Stomach (tissue), 8 donors: ENCODE measurements at regions not wholly inside any gene's neighbourhood (a gene's known extent, or its start where the extent isn't known, plus 50 kb on each side); places are given as distances from the start of the nearest gene placed in this dataset.

Experiments
- DNase-seq, 2 donors: peaks; one replicate each; pipeline versions ENCODE4 v3.0.0 to v3.0.0-alpha.2; 2013 to 2019
- H3K27ac ChIP-seq, 5 donors: fragments of 200-600 bp in 4 of 5; sonication (generic) in 4 of 5; one replicate each; pipeline ENCODE4 v1.5.1; 2013 to 2019; ENCODE audit warnings: mild to moderate bottlenecking in 1 of 5, moderate library complexity in 1 of 5
- H3K27me3 ChIP-seq, 3 donors: fragments of 200-600 bp; sonication (generic); one replicate each; pipeline ENCODE4 v1.5.1; 2017 to 2019; ENCODE audit warnings: mixed run types in 1 of 3
- H3K36me3 ChIP-seq, 4 donors: fragments of 200-600 bp; sonication (generic); 1 replicate in 3 of 4; 2 replicates in 1 of 4; pipeline ENCODE4 v1.5.1; 2016 to 2019
- H3K4me1 ChIP-seq, 4 donors: fragments of 200-600 bp; sonication (generic); one replicate each; pipeline ENCODE4 v1.5.1; 2016 to 2019
- H3K4me3 ChIP-seq, 4 donors: fragments of 200-600 bp; sonication (generic) in 3 of 4; one replicate each; pipeline ENCODE4 v1.5.1; 2016 to 2019; ENCODE audit warnings: mild to moderate bottlenecking in 1 of 4
- H3K9me3 ChIP-seq, 4 donors: fragments of 200-600 bp; sonication (generic); one replicate each; pipeline ENCODE4 v1.5.1; 2016 to 2019
- EP300 ChIP-seq: sonication (generic); formaldehyde crosslinking; IDR thresholded peaks from one replicate; pipeline ENCODE4 v1.6.1; 2017; ENCODE audit warnings: antibody characterized with exemption
- POLR2A ChIP-seq, 4 donors: fragments of 450-650 bp; IDR thresholded peaks; one replicate each; pipeline ENCODE4 v1.6.1; 2016; ENCODE audit warnings: antibody characterized with exemption in 4 of 4, control low read depth in 2 of 4, mild to moderate bottlenecking in 1 of 4, moderate library complexity in 1 of 4
- POLR2AphosphoS5 ChIP-seq, 3 donors: sonication (generic); formaldehyde crosslinking; IDR thresholded peaks; one replicate each; pipeline ENCODE4 v1.6.1; 2016; ENCODE audit warnings: antibody characterized with exemption in 3 of 3
- WGBS, 5 donors: extraction: QIAGEN DNeasy Blood & Tissue Kit in 3 of 5; methylation state at CpG; one replicate each; pipeline versions ENCODE4 v1.1.5 to v1.1.7; 2013 to 2018; 5-methylcytosine and 5-hydroxymethylcytosine counted together
- intact Hi-C: fragments of 100-400 bp; cut with DNase I; formaldehyde crosslinking; loops from one replicate; pipeline ENCODE4 v1.15.1; 2023; ENCODE audit warnings: low total_unique reads
- TF ChIP-seq, protein P1 (sequence below), 7 experiments: fragments of 450-650 bp in 4 of 7; fragments of 200-600 bp in 3 of 7; sonication (generic) in 3 of 7; IDR thresholded peaks; one replicate each; pipeline ENCODE4 v1.5.1; 2016 to 2019; ENCODE audit warnings: antibody characterized with exemption in 7 of 7, control low read depth in 2 of 7, mild to moderate bottlenecking in 1 of 7
- donor health status: healthy with polysubstance abuse.
- donor health status: Bipolar disorder and iron deficiency.
- donor health status: healthy.

GRCh38 chr9:19516348-19516747, 107.5 kb downstream of the ACER2 start:
- intact Hi-C loops = no loop called here
- Histone ChIP-seq H3K4me3 (no peak overlapping the region), H3K27ac (no peak overlapping the region), H3K4me1 (no peaks in the 10 kb centered on the region), H3K36me3 (no peaks in the 10 kb centered on the region), H3K27me3 (peaks cover 0 to 5% (median 0%) of the 10 kb centered on the region in 3 donors), H3K9me3 (no peaks in the 10 kb centered on the region)
- TF ChIP-seq POLR2AphosphoS5 (IDR thresholded peaks at IDR 0.05) = no peak
- no peak for TF ChIP-seq POLR2A (IDR thresholded peaks at IDR 0.05)
- TF ChIP-seq, protein P1, sequence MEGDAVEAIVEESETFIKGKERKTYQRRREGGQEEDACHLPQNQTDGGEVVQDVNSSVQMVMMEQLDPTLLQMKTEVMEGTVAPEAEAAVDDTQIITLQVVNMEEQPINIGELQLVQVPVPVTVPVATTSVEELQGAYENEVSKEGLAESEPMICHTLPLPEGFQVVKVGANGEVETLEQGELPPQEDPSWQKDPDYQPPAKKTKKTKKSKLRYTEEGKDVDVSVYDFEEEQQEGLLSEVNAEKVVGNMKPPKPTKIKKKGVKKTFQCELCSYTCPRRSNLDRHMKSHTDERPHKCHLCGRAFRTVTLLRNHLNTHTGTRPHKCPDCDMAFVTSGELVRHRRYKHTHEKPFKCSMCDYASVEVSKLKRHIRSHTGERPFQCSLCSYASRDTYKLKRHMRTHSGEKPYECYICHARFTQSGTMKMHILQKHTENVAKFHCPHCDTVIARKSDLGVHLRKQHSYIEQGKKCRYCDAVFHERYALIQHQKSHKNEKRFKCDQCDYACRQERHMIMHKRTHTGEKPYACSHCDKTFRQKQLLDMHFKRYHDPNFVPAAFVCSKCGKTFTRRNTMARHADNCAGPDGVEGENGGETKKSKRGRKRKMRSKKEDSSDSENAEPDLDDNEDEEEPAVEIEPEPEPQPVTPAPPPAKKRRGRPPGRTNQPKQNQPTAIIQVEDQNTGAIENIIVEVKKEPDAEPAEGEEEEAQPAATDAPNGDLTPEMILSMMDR (IDR thresholded peaks at IDR 0.05) = no peak
- TF ChIP-seq EP300 = no peak
- 62 to 69% (median 67%) methylated on average over 4 of the region's 4 CpGs for WGBS, 5 donors
- DNase-seq = no peak

- peak in 1 of 2 donors; percentile 26 for DNase-seq
- intact Hi-C loops = no loop called here
- Histone ChIP-seq H3K4me1 (no peaks in the 10 kb centered on the region), H3K4me3 (no peak overlapping the region), H3K9me3 (no peaks in the 10 kb centered on the region), H3K36me3 (no peaks in the 10 kb centered on the region), H3K27ac (no peak overlapping the region), H3K27me3 (peaks cover 0 to 5% (median 0%) of the 10 kb centered on the region in 3 donors)
- WGBS, 5 donors = 57 to 65% (median 60%) methylated on average over 7 of the region's 7 CpGs
- TF ChIP-seq, protein P1 (IDR thresholded peaks at IDR 0.05) = no peak
- TF ChIP-seq EP300 = no peak
- TF ChIP-seq POLR2AphosphoS5 (IDR thresholded peaks at IDR 0.05) = no peak
- no peak for TF ChIP-seq POLR2A (IDR thresholded peaks at IDR 0.05)
Measured at GRCh38 chr9:19513671-19514275, 105.0 kb downstream of the ACER2 start.

- H3K36me3 ChIP-seq = no peaks in the 10 kb centered on the region
- intact Hi-C loops = no loop called here
- 64 to 80% (median 72%) methylated on average over 7 of the region's 7 CpGs for WGBS, 5 donors
- no peak overlapping the region for H3K27ac ChIP-seq
- H3K4me1 ChIP-seq = no peaks in the 10 kb centered on the region
- H3K4me3 ChIP-seq = no peak overlapping the region
- TF ChIP-seq POLR2A (IDR thresholded peaks at IDR 0.05) (no peak), POLR2AphosphoS5 (IDR thresholded peaks at IDR 0.05) (no peak), EP300 (no peak)
- TF ChIP-seq, protein P1 (IDR thresholded peaks at IDR 0.05) = no peak
- DNase-seq = no peak
- H3K27me3 ChIP-seq = peaks cover 0 to 5% (median 0%) of the 10 kb centered on the region in 3 donors
- no peaks in the 10 kb centered on the region for H3K9me3 ChIP-seq
Measured at GRCh38 chr9:19512103-19512832, 103.5 kb downstream of the ACER2 start.

DNA sequence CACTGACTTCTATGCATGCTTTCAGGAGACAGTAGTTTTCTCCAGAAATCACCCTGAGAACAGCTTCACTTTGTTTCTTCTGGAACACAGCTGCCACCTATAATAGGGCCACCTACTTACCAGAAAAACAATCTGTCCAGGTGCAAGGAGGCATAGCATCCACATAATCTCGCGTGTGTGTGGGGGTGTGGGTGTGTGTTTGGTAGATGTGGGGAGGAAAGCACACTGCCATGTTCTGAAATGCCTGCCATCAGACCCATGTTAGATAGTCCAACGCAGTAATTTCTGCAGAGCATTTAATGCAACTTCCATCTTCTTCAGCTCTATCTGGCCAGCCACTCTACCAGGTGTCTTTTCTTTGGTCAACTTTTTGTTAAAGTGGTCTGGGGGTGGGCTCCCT, 102.9 kb downstream of the ACER2 start:
- no peak for DNase-seq
- intact Hi-C loops = no loop called here
- 72 to 91% (median 86%) methylated on average over 3 of the region's 3 CpGs for WGBS, 5 donors
- H3K36me3 ChIP-seq = no peaks in the 10 kb centered on the region
- no peak for TF ChIP-seq EP300
- TF ChIP-seq, protein P1 (IDR thresholded peaks at IDR 0.05) = no peak
- TF ChIP-seq POLR2AphosphoS5 (IDR thresholded peaks at IDR 0.05) = no peak
- no peak for TF ChIP-seq POLR2A (IDR thresholded peaks at IDR 0.05)
- no peaks in the 10 kb centered on the region for H3K9me3 ChIP-seq
- H3K27ac ChIP-seq = no peak overlapping the region
- no peak overlapping the region for H3K4me3 ChIP-seq
- peaks cover 0 to 5% (median 0%) of the 10 kb centered on the region in 3 donors for H3K27me3 ChIP-seq
- H3K4me1 ChIP-seq = no peaks in the 10 kb centered on the region
